ENCODE measurements at regions not wholly inside any gene's neighbourhood (a gene's known extent, or its start where the extent isn't known, plus 50 kb on each side); places are given as distances from the start of the nearest gene placed in this dataset.

DNA sequence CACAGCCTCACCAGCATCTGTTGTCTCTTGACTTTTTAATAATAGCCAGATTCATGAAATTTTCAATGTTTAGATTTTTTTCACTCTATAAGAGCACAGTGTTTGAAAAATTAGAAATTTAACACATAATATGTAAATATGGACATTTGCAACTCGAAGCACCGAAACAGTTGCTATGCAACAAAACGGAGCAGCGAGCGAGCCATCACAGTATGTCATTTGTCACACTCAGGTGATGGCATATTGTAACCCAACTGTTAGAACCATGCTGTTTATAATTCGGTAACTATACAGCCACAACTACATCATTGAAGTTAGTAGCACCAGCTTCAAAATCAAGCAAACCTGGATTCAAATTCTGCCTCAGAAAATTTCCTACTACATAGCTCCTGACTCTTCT is 410.8 kb downstream of the NPIPA8 start:
- peaks cover 0 to 8% (median 0%) of the 10 kb centered on the region in 8 donors for H3K9me3 ChIP-seq
- WGBS, 5 donors: 90 to 96% (median 92%) methylated on average over 6 of the region's 6 CpGs
- TF ChIP-seq POLR2AphosphoS5 (IDR thresholded peaks at IDR 0.05) (no peak), POLR2A (IDR thresholded peaks at IDR 0.05) (no peak)
- TF ChIP-seq, protein P1, sequence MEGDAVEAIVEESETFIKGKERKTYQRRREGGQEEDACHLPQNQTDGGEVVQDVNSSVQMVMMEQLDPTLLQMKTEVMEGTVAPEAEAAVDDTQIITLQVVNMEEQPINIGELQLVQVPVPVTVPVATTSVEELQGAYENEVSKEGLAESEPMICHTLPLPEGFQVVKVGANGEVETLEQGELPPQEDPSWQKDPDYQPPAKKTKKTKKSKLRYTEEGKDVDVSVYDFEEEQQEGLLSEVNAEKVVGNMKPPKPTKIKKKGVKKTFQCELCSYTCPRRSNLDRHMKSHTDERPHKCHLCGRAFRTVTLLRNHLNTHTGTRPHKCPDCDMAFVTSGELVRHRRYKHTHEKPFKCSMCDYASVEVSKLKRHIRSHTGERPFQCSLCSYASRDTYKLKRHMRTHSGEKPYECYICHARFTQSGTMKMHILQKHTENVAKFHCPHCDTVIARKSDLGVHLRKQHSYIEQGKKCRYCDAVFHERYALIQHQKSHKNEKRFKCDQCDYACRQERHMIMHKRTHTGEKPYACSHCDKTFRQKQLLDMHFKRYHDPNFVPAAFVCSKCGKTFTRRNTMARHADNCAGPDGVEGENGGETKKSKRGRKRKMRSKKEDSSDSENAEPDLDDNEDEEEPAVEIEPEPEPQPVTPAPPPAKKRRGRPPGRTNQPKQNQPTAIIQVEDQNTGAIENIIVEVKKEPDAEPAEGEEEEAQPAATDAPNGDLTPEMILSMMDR (IDR thresholded peaks at IDR 0.05 in 8 of 11, conservative IDR thresholded peaks at IDR 0.05 in 3 of 11): no peak

GRCh38 chr16:17921357-17921978 is 415.1 kb downstream of the NPIPA8 start:
- H3K27me3 ChIP-seq (replicated peaks in 1 of 7): no peaks in the 10 kb centered on the region
- H3K4me3 ChIP-seq: no peak overlapping the region
- TF ChIP-seq POLR2AphosphoS5 (IDR thresholded peaks at IDR 0.05): no peak
- no peak for TF ChIP-seq POLR2A (IDR thresholded peaks at IDR 0.05)
- TF ChIP-seq, protein P1 (IDR thresholded peaks at IDR 0.05 in 8 of 11, conservative IDR thresholded peaks at IDR 0.05 in 3 of 11): peak in 10 of 11 experiments; percentile 36 to 76 (median 58)
- H3K27ac ChIP-seq: no peak overlapping the region
- peaks cover 0 to 17% (median 4%) of the 10 kb centered on the region in 8 donors for H3K9me3 ChIP-seq
- H3K36me3 ChIP-seq: no peaks in the 10 kb centered on the region
- no peak for DNase-seq
- WGBS, 5 donors: 52 to 75% (median 54%) methylated on average over 2 of the region's 2 CpGs
- no peaks in the 10 kb centered on the region for H3K4me1 ChIP-seq
- intact Hi-C loops (cut with DNase I; ENCODE audit: low total_unique reads): no loop called here

More for the DNA sequence above, 410.8 kb downstream of the NPIPA8 start:
- intact Hi-C loops (cut with DNase I; ENCODE audit: low total_unique reads): no loop called here
- H3K27ac ChIP-seq: no peak overlapping the region
- H3K36me3 ChIP-seq: no peaks in the 10 kb centered on the region
- H3K4me1 ChIP-seq: no peaks in the 10 kb centered on the region
- no peak overlapping the region for H3K4me3 ChIP-seq
- H3K27me3 ChIP-seq (replicated peaks in 1 of 7): no peaks in the 10 kb centered on the region
- no peak for DNase-seq

- intact Hi-C loops (cut with DNase I; ENCODE audit: low total_unique reads): no loop called here
- H3K4me3 ChIP-seq: no peak overlapping the region
- TF ChIP-seq, protein P1 (IDR thresholded peaks at IDR 0.05 in 8 of 11, conservative IDR thresholded peaks at IDR 0.05 in 3 of 11): no peak
- TF ChIP-seq POLR2AphosphoS5 (IDR thresholded peaks at IDR 0.05): no peak
- no peak for TF ChIP-seq POLR2A (IDR thresholded peaks at IDR 0.05)
- H3K27ac ChIP-seq: no peak overlapping the region
- H3K9me3 ChIP-seq: peaks cover 0 to 34% (median 24%) of the 10 kb centered on the region in 8 donors
- WGBS, 5 donors: 73 to 81% (median 78%) methylated on average over 3 of the region's 3 CpGs
- H3K4me1 ChIP-seq: no peaks in the 10 kb centered on the region
- no peaks in the 10 kb centered on the region for H3K27me3 ChIP-seq (replicated peaks in 1 of 7)
- no peaks in the 10 kb centered on the region for H3K36me3 ChIP-seq
- no peak for DNase-seq
Measured at GRCh38 chr16:17917316-17918019, 419.1 kb downstream of the NPIPA8 start.

GRCh38 chr16:17915791-17916190 is 420.7 kb downstream of the NPIPA8 start:
- H3K4me3 ChIP-seq: no peak overlapping the region
- DNase-seq: no peak
- no peak overlapping the region for H3K27ac ChIP-seq
- H3K4me1 ChIP-seq: no peaks in the 10 kb centered on the region
- no peaks in the 10 kb centered on the region for H3K27me3 ChIP-seq (replicated peaks in 1 of 7)
- H3K9me3 ChIP-seq: peaks cover 0 to 35% (median 26%) of the 10 kb centered on the region in 8 donors
- no peaks in the 10 kb centered on the region for H3K36me3 ChIP-seq
- TF ChIP-seq POLR2AphosphoS5 (IDR thresholded peaks at IDR 0.05): no peak
- no peak for TF ChIP-seq POLR2A (IDR thresholded peaks at IDR 0.05)
- TF ChIP-seq, protein P1 (IDR thresholded peaks at IDR 0.05 in 8 of 11, conservative IDR thresholded peaks at IDR 0.05 in 3 of 11): no peak
- 86 to 96% (median 87%) methylated on average over 5 of the region's 5 CpGs for WGBS, 5 donors
- intact Hi-C loops (cut with DNase I; ENCODE audit: low total_unique reads): no loop called here
